GM12878 (cell line): ENCODE measurements at regions not wholly inside any gene's neighbourhood (a gene's known extent, or its start where the extent isn't known, plus 50 kb on each side); places are given as distances from the start of the nearest gene placed in this dataset.

Experiments
- ATAC-seq: fragments of 200-7000 bp; cut with Tn5 transposase; 3 replicates; pipeline ENCODE4 v1.9.1; 2020; ENCODE audit warnings: mild to moderate bottlenecking, moderate library complexity
- BruUV-seq: library from RNA; stranded (reverse); fragments of 400-500 nt; replicated peaks from 2 replicates; lab custom pipeline; 2021; lab: Mats Ljungman, UMichigan
- CTCF ChIA-PET: fragments of 300-600 bp; sonication (Branson Sonifier 250); formaldehyde crosslinking; extraction: SDS; loops from one replicate; lab custom pipeline; 2021; ENCODE audit warnings: inconsistent platforms; lab: Yijun Ruan, JAX
- POLR2A ChIA-PET: fragments of 350-600 bp; formaldehyde crosslinking; extraction: SDS; loops from one replicate; lab custom pipeline; 2021; ENCODE audit warnings: inconsistent platforms; lab: Charles Lee
- RAD21 ChIA-PET: fragments of 300-600 bp; sonication (Branson Sonifier 250); formaldehyde crosslinking; loops from one replicate; lab custom pipeline; 2023; ENCODE audit warnings: antibody characterized with exemption; ENCODE audit not compliant: unreplicated experiment; lab: Charles Lee
- SMC1A ChIA-PET: fragments of 300-600 bp; sonication (Branson Sonifier 250); formaldehyde crosslinking; loops from one replicate; lab custom pipeline; 2023; ENCODE audit not compliant: unreplicated experiment, uncharacterized antibody; lab: Charles Lee
- DNase-seq: peaks from one replicate; pipeline ENCODE4 v3.0.0-alpha.2; 2011; ENCODE audit warnings: low read depth, low spot score
- FAIRE-seq: peaks from 3 replicates; lab custom pipeline; 2011; peaks lifted over from hg19 to GRCh38; lab: Jason Lieb, UNC
- H2AFZ ChIP-seq: 2 replicates; pipeline ENCODE4 v1.6.0; 2011; ENCODE audit warnings: low read depth, low read length, control low read depth; ENCODE audit not compliant: control insufficient read depth
- H3K27ac ChIP-seq: 2 replicates; pipeline ENCODE4 v1.5.1; 2011; ENCODE audit warnings: control low read depth; ENCODE audit not compliant: control insufficient read depth, insufficient read depth
- H3K27me3 ChIP-seq, 2 experiments: replicated peaks in 1 of 2; 2 replicates each; pipeline versions ENCODE4 v1.6.0 to v1.6.1; 2011; ENCODE audit warnings: low read length in 1 of 2; ENCODE audit not compliant: control insufficient read depth in 2 of 2, insufficient read depth in 2 of 2
- H3K36me3 ChIP-seq, 2 experiments: 2 replicates each; pipeline ENCODE4 v1.5.1; 2011; ENCODE audit warnings: low read length in 1 of 2; ENCODE audit not compliant: control insufficient read depth in 2 of 2, insufficient read depth in 2 of 2
- H3K4me1 ChIP-seq: 2 replicates; pipeline ENCODE4 v1.6.1; 2011; ENCODE audit warnings: mild to moderate bottlenecking, low read length, moderate library complexity, mixed read lengths; ENCODE audit not compliant: control insufficient read depth, insufficient read depth
- H3K4me2 ChIP-seq: 2 replicates; pipeline ENCODE4 v1.6.0; 2011; ENCODE audit warnings: control low read depth; ENCODE audit not compliant: control insufficient read depth, insufficient read depth
- H3K4me3 ChIP-seq: fragments of 200-600 bp; sonication (generic); 2 replicates; pipeline ENCODE4 v1.5.1; 2016
- H3K79me2 ChIP-seq: 2 replicates; pipeline ENCODE4 v1.6.0; 2011; ENCODE audit warnings: low read length; ENCODE audit not compliant: control insufficient read depth, insufficient read depth
- H3K9ac ChIP-seq: 2 replicates; pipeline ENCODE4 v1.8.0; 2011; ENCODE audit warnings: low read length, control low read depth, mixed read lengths; ENCODE audit not compliant: control insufficient read depth, insufficient read depth
- H3K9me3 ChIP-seq: replicated peaks from 3 replicates; pipeline ENCODE4 v1.5.1; 2011; ENCODE audit warnings: mild to moderate bottlenecking, low read length; ENCODE audit not compliant: control insufficient read depth, insufficient read depth
- H4K20me1 ChIP-seq: 2 replicates; pipeline ENCODE4 v1.6.0; 2011; ENCODE audit not compliant: control insufficient read depth, insufficient read depth
- ATF3 ChIP-seq: IDR thresholded peaks from 2 replicates; pipeline ENCODE4 v1.6.1; 2011; ENCODE audit warnings: low read depth, mild to moderate bottlenecking, low read length, moderate library complexity, borderline replicate concordance; ENCODE audit errors: extremely low read depth
- BRCA1 ChIP-seq: IDR thresholded peaks from 2 replicates; pipeline ENCODE4 v1.6.1; 2011; ENCODE audit warnings: low read depth, low read length, improper control_type of control experiment
- ESRRA ChIP-seq: IDR thresholded peaks from 2 replicates; pipeline ENCODE4 v1.6.1; 2012; ENCODE audit warnings: mild to moderate bottlenecking, low read length, improper control_type of control experiment
- IKZF2 ChIP-seq, 2 experiments: fragments of 450-650 bp; IDR thresholded peaks; 2 replicates each; pipeline ENCODE4 v1.6.1; 2017; ENCODE audit warnings: mild to moderate bottlenecking in 2 of 2, moderate library complexity in 2 of 2
- IRF5 ChIP-seq: fragments of 450-650 bp; IDR thresholded peaks from 2 replicates; pipeline ENCODE4 v1.6.1; 2017; ENCODE audit warnings: borderline replicate concordance
- MTA3 ChIP-seq: IDR thresholded peaks from 2 replicates; pipeline ENCODE4 v1.6.1; 2012; ENCODE audit warnings: low read length, inconsistent platforms, borderline replicate concordance
- MYB ChIP-seq: fragments of 150-350 bp; IDR thresholded peaks from 2 replicates; pipeline ENCODE4 v1.6.1; 2014; ENCODE audit warnings: mild to moderate bottlenecking, low read depth, low read length, borderline replicate concordance
- NKRF ChIP-seq: fragments of 450-650 bp; conservative IDR thresholded peaks from 2 replicates; pipeline ENCODE4 v1.6.1; 2017; ENCODE audit warnings: mild to moderate bottlenecking, moderate library complexity
- PAX8 ChIP-seq: fragments of 450-650 bp; IDR thresholded peaks from 2 replicates; pipeline ENCODE4 v1.6.1; 2017; ENCODE audit warnings: mild to moderate bottlenecking, moderate library complexity
- POU2F2 ChIP-seq: IDR thresholded peaks from 3 replicates; pipeline ENCODE4 v1.6.1; 2011; ENCODE audit warnings: low read depth, mild to moderate bottlenecking, low read length, borderline replicate concordance
- SMARCA5 ChIP-seq: fragments of 450-650 bp; IDR thresholded peaks from 2 replicates; pipeline ENCODE4 v1.6.1; 2017; ENCODE audit warnings: mild to moderate bottlenecking
- ZNF24 ChIP-seq: fragments of 450-650 bp; IDR thresholded peaks from 2 replicates; pipeline ENCODE4 v1.6.1; 2017; ENCODE audit warnings: antibody characterized with exemption, mild to moderate bottlenecking
- whole genome bisulfite sequencing: methylation state at CpG from one replicate; pipeline ENCODE4 v1.1.6; 2016; ENCODE audit warnings: low lambda C conversion rate; ENCODE audit not compliant: insufficient replicate concordance, insufficient coverage; ENCODE audit errors: missing lambda C conversion rate; 5-methylcytosine and 5-hydroxymethylcytosine counted together
- in situ Hi-C: fragments of 300-500 bp; cut with MboI; formaldehyde crosslinking; loops from 9 replicates; pipeline ENCODE4 v1.14.3; 2018; ENCODE audit warnings: mixed read lengths
- intact Hi-C: fragments of 100-400 bp; cut with micrococcal nuclease; formaldehyde crosslinking; loops from one replicate; pipeline ENCODE4 v1.14.2; 2022; ENCODE audit not compliant: unreplicated experiment

GRCh38 chr13:53343361-53343744 is 314.7 kb downstream of the OLFM4 start:
- ChIA-PET SMC1A (no interaction called here), RAD21 (no interaction called here)

GRCh38 chr13:53351021-53351420 is 322.4 kb downstream of the OLFM4 start:
- H3K4me1 ChIP-seq: no peaks in the 10 kb centered on the region
- no peak overlapping the region for H3K27ac ChIP-seq
- no peak overlapping the region for H2AFZ ChIP-seq
- no peak for ATAC-seq
- H3K9ac ChIP-seq: no peak overlapping the region
- BruUV-seq: no TSS peak
- no peaks in the 10 kb centered on the region for H3K36me3 ChIP-seq
- H3K27me3 ChIP-seq: no peaks in the 10 kb centered on the region
- WGBS: 0% methylated on average over 1 of the region's 1 CpG
- H3K9me3 ChIP-seq: no peaks in the 10 kb centered on the region
- H3K79me2 ChIP-seq: no peaks in the 10 kb centered on the region
- ChIA-PET CTCF (no interaction called here), POLR2A (no interaction called here)
- TF ChIP-seq SMARCA5 (no peak), IKZF2 (IDR thresholded peaks at IDR 0.05) (no peak), ATF3 (no peak), IRF5 (no peak), BRCA1 (no peak), PAX8 (no peak), POU2F2 (no peak), NKRF (no peak), MYB (no peak), ESRRA (no peak)
- TF ChIP-seq, all 136 proteins: peak for 0
- RAD21 ChIA-PET: no interaction called here
- SMC1A ChIA-PET: no interaction called here
- no peak overlapping the region for H3K4me2 ChIP-seq
- intact Hi-C loops (no loop called here), in situ Hi-C loops (no loop called here)
- H3K4me3 ChIP-seq: no peak overlapping the region
- H4K20me1 ChIP-seq: no peaks in the 10 kb centered on the region
- FAIRE-seq (no peak), DNase-seq (no peak)

More at GRCh38 chr13:53343361-53343744, 314.7 kb downstream of the OLFM4 start:
- DNase-seq: no peak
- no peak overlapping the region for H3K27ac ChIP-seq
- H3K4me3 ChIP-seq: no peak overlapping the region
- H3K36me3 ChIP-seq: no peaks in the 10 kb centered on the region
- no peaks in the 10 kb centered on the region for H3K27me3 ChIP-seq
- no peak overlapping the region for H3K4me2 ChIP-seq
- no peak for ATAC-seq
- in situ Hi-C loops: no loop called here
- FAIRE-seq: no peak
- no peaks in the 10 kb centered on the region for H3K9me3 ChIP-seq
- no peak for TF ChIP-seq MTA3
- TF ChIP-seq ZNF24: no peak
- WGBS: 0% methylated on average over 1 of the region's 1 CpG
- ChIA-PET CTCF (no interaction called here), POLR2A (no interaction called here)
- no peaks in the 10 kb centered on the region for H4K20me1 ChIP-seq
- no peak overlapping the region for H2AFZ ChIP-seq
- no peaks in the 10 kb centered on the region for H3K79me2 ChIP-seq
- intact Hi-C loops: no loop called here
- no peak overlapping the region for H3K9ac ChIP-seq
- no TSS peak for BruUV-seq
- H3K4me1 ChIP-seq: no peaks in the 10 kb centered on the region
